CD4-positive, alpha-beta memory T cell (primary cell): ENCODE measurements at regions not wholly inside any gene's neighbourhood (a gene's known extent, or its start where the extent isn't known, plus 50 kb on each side); places are given as distances from the start of the nearest gene placed in this dataset.
"Not testable (repeated sequence)": the region's sequence is repeated elsewhere in the genome, so short reads cannot be mapped to it uniquely, and the experiment has no call there.

Experiments used
- CTCF ChIA-PET: fragments of 350-600 bp; sonication (Branson Sonifier 250); formaldehyde crosslinking; loops from one replicate; lab custom pipeline; 2021; ENCODE audit warnings: inconsistent platforms; ENCODE audit not compliant: partially characterized antibody; lab: Charles Lee
- POLR2A ChIA-PET: fragments of 350-600 bp; sonication (Branson Sonifier 250); formaldehyde crosslinking; loops from one replicate; lab custom pipeline; 2021; ENCODE audit not compliant: partially characterized antibody; lab: Charles Lee
- DNase-seq, 5 donors: peaks; one replicate each; pipeline versions ENCODE4 v3.0.0 to v3.0.0-alpha.2; 2020 to 2022; ENCODE audit warnings: mixed read lengths in 1 of 5
- H3K27ac ChIP-seq: one replicate; pipeline ENCODE4 v1.7.0; 2013; ENCODE audit warnings: low read depth, low read length
- H3K27me3 ChIP-seq: 2 replicates; pipeline ENCODE4 v1.7.0; 2013; ENCODE audit warnings: mild to moderate bottlenecking, low read length, moderate library complexity; ENCODE audit not compliant: insufficient read depth
- H3K36me3 ChIP-seq: 2 replicates; pipeline ENCODE4 v1.7.0; 2013; ENCODE audit warnings: mild to moderate bottlenecking, low read length, moderate library complexity; ENCODE audit not compliant: insufficient read depth
- H3K4me1 ChIP-seq: 2 replicates; pipeline ENCODE4 v1.7.0; 2013; ENCODE audit warnings: mild to moderate bottlenecking, low read length, moderate library complexity; ENCODE audit not compliant: insufficient read depth
- H3K4me3 ChIP-seq, 2 donors: one replicate each; pipeline ENCODE4 v1.7.0; 2013; ENCODE audit warnings: low read length in 2 of 2, mild to moderate bottlenecking in 1 of 2
- H3K9me3 ChIP-seq, 2 donors: one replicate each; pipeline ENCODE4 v1.7.0; 2013; ENCODE audit warnings: low read length in 2 of 2, control low read depth in 1 of 2; ENCODE audit not compliant: control insufficient read depth in 1 of 2
- H3K27ac Mint-ChIP-seq, 7 donors: one replicate each; pipeline ENCODE4 v1.8.0; 2020 to 2021; ENCODE audit warnings: mixed read lengths in 7 of 7, mild to moderate bottlenecking in 6 of 7, inconsistent platforms in 3 of 7, moderate library complexity in 3 of 7
- H3K27me3 Mint-ChIP-seq, 2 donors: one replicate each; pipeline ENCODE4 v1.8.0; 2020 to 2021; ENCODE audit warnings: mixed read lengths in 2 of 2
- H3K36me3 Mint-ChIP-seq, 2 donors: one replicate each; pipeline ENCODE4 v1.8.0; 2020 to 2021; ENCODE audit warnings: mixed read lengths in 2 of 2, inconsistent platforms in 1 of 2, mild to moderate bottlenecking in 1 of 2
- H3K4me1 Mint-ChIP-seq, 4 donors: one replicate each; pipeline ENCODE4 v1.8.0; 2020 to 2021; ENCODE audit warnings: mixed read lengths in 4 of 4, mild to moderate bottlenecking in 1 of 4
- H3K4me3 Mint-ChIP-seq, 8 donors: one replicate each; pipeline ENCODE4 v1.8.0; 2020 to 2021; ENCODE audit warnings: mixed read lengths in 8 of 8, mild to moderate bottlenecking in 7 of 8, moderate library complexity in 6 of 8, inconsistent platforms in 3 of 8
- H3K9me3 Mint-ChIP-seq, 8 donors: one replicate each; pipeline ENCODE4 v1.8.0; 2020 to 2021; ENCODE audit warnings: mixed read lengths in 8 of 8, mild to moderate bottlenecking in 5 of 8, inconsistent platforms in 3 of 8, moderate library complexity in 1 of 8
- intact Hi-C: fragments of 100-400 bp; cut with micrococcal nuclease; formaldehyde crosslinking; loops from one replicate; pipeline ENCODE4 v1.15.1; 2023

DNA sequence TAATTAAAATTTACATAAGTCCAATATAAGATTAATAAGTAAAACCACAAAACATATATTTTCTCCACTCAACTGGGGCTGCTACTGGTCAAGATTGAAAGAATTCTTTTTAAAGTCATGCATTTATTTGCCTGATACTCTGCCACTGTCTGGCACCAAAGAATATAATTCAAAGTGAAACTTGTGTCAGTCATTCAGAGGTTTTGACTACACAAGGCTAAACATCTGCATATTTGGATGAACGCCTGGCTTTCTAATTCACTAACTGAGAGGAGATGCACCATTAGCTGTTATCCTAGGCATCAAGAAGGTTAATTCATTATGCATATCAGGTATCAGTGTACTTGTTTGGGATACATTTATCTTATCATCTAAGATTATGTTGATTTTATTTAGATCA lies 598.5 kb downstream of the CENPC start:
- intact Hi-C loops: no loop called here
- POLR2A ChIA-PET: no interaction called here
- no peak overlapping the region for H3K27ac ChIP-seq
- Mint-ChIP-seq H3K4me1 (no peaks in the 10 kb centered on the region), H3K36me3 (no peaks in the 10 kb centered on the region), H3K27me3 (no peaks in the 10 kb centered on the region), H3K4me3 (no peak overlapping the region), H3K9me3 (peaks cover 0 to 8% (median 2%) of the 10 kb centered on the region in 8 donors), H3K27ac (no peak overlapping the region)
- H3K36me3 ChIP-seq: no peaks in the 10 kb centered on the region
- H3K9me3 ChIP-seq: no peaks in the 10 kb centered on the region
- CTCF ChIA-PET: no interaction called here
- H3K4me1 ChIP-seq: no peaks in the 10 kb centered on the region
- H3K4me3 ChIP-seq: no peak overlapping the region
- DNase-seq: no peak
- no peaks in the 10 kb centered on the region for H3K27me3 ChIP-seq

DNA sequence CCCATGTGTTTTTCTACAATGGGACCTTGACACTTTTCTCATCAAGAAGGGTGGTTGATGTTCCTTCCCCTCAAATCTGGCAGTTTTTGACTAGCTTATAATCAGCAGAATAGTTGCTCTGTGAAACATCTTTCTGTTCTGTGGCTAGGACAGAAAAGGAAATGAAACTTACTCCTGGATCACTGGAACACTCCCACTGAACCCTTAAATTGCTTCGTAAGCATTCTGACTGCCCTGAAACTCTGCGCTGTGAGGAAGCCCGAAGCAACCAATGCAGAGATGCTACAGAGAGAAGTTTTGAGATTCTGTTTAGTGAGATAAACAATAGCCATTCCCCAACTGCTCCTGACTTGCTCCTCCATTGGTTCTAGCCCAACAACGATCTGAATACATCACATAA lies 602.2 kb downstream of the CENPC start:
- H3K9me3 Mint-ChIP-seq: peaks cover 0 to 14% (median 3%) of the 10 kb centered on the region in 8 donors
- CTCF ChIA-PET: no interaction called here
- no peaks in the 10 kb centered on the region for H3K9me3 ChIP-seq
- no peaks in the 10 kb centered on the region for H3K36me3 ChIP-seq
- POLR2A ChIA-PET: no interaction called here
- DNase-seq: no peak
- intact Hi-C loops: no loop called here
- H3K27ac Mint-ChIP-seq: no peak overlapping the region
- H3K4me3 Mint-ChIP-seq: no peak overlapping the region
- H3K4me3 ChIP-seq: no peak overlapping the region
- no peaks in the 10 kb centered on the region for H3K36me3 Mint-ChIP-seq
- no peaks in the 10 kb centered on the region for H3K4me1 Mint-ChIP-seq
- no peaks in the 10 kb centered on the region for H3K4me1 ChIP-seq
- H3K27ac ChIP-seq: no peak overlapping the region
- H3K27me3 ChIP-seq: no peaks in the 10 kb centered on the region
- H3K27me3 Mint-ChIP-seq: no peaks in the 10 kb centered on the region

DNA sequence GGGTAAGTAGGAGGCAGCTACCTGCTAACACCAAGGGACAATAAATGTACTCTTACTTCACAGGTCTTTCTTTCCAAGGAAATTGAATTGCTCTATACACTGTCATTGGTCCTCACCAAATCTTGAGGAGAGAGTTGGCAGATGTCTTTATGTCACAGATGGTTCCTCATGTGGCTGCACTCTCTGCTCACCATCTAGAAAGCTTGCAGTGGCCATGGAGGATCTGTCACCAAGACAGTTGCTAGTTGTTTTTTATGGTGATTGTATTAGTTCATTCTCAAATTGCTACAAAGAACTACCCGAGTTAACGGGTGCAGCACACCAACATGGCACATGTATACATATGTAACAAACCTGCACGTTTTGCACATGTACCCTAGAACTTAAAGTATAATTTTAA lies 613.3 kb downstream of the CENPC start:
- CTCF ChIA-PET: not testable (repeated sequence)

DNA sequence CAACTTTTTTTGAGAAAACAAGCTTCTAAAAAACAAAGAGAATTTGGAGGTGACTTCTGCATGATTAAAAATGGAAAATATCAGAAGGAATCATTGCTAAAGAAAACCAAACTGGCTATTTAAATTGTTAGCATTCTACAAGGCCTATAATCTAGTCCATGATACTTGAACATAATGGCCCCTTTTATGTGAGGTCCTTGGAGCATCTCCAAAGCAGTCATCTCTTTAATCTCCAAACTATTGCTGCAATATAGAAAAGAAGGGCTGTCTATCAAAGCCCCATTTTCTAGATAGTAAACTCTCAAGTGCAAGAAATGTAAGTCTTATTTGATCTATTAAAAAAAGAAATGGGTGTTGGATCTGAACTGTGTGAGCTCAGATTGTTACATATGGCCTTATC lies 615.1 kb downstream of the CENPC start:
- no peak for DNase-seq
- Mint-ChIP-seq H3K9me3 (peaks cover 0 to 9% (median 3%) of the 10 kb centered on the region in 8 donors), H3K27ac (no peak overlapping the region), H3K4me3 (no peak overlapping the region), H3K4me1 (no peaks in the 10 kb centered on the region), H3K27me3 (no peaks in the 10 kb centered on the region), H3K36me3 (no peaks in the 10 kb centered on the region)
- no peak overlapping the region for H3K4me3 ChIP-seq
- intact Hi-C loops: no loop called here
- H3K4me1 ChIP-seq: no peaks in the 10 kb centered on the region
- POLR2A ChIA-PET: no interaction called here
- H3K36me3 ChIP-seq: no peaks in the 10 kb centered on the region
- CTCF ChIA-PET: no interaction called here
- H3K27me3 ChIP-seq: no peaks in the 10 kb centered on the region
- H3K27ac ChIP-seq: no peak overlapping the region
- H3K9me3 ChIP-seq: peaks cover 0 to 3% of the 10 kb centered on the region in 2 donors

More for the DNA sequence above, 613.3 kb downstream of the CENPC start:
- H3K4me1 ChIP-seq, H3K4me3 ChIP-seq, H3K36me3 ChIP-seq, H3K4me1 Mint-ChIP-seq, H3K27me3 ChIP-seq, H3K36me3 Mint-ChIP-seq, H3K9me3 Mint-ChIP-seq, H3K4me3 Mint-ChIP-seq, POLR2A ChIA-PET, H3K27me3 Mint-ChIP-seq, DNase-seq, intact Hi-C loops, H3K27ac Mint-ChIP-seq, H3K27ac ChIP-seq, H3K9me3 ChIP-seq: not testable (repeated sequence)

DNA sequence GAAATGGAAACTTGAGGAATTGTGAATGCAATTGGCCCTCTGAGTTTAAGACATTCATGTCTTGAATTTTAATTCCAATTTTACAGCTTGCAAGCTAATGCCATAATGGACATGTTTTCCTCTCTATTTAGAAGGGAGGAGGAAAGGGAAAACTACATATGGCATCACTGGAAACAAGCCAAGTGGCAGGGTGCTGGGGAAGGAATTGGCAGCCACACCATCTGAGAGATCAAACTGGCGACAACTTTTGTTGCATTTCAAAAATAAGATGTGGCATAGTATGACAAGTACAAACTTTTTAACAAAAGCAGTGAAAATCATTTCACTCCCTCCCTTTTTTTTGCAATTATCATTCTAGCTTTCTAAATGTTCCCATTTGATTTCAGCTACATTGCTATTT lies 615.6 kb downstream of the CENPC start:
- Mint-ChIP-seq H3K27me3 (no peaks in the 10 kb centered on the region), H3K4me3 (no peak overlapping the region), H3K27ac (no peak overlapping the region), H3K9me3 (peaks cover 0 to 12% (median 3%) of the 10 kb centered on the region in 8 donors), H3K4me1 (no peaks in the 10 kb centered on the region), H3K36me3 (no peaks in the 10 kb centered on the region)
- Histone ChIP-seq H3K27ac (no peak overlapping the region), H3K36me3 (no peaks in the 10 kb centered on the region), H3K27me3 (no peaks in the 10 kb centered on the region), H3K4me3 (no peak overlapping the region), H3K4me1 (no peaks in the 10 kb centered on the region), H3K9me3 (peaks cover 0 to 3% of the 10 kb centered on the region in 2 donors)
- DNase-seq: no peak
- intact Hi-C loops: no loop called here
- CTCF ChIA-PET: no interaction called here
- POLR2A ChIA-PET: no interaction called here

DNA sequence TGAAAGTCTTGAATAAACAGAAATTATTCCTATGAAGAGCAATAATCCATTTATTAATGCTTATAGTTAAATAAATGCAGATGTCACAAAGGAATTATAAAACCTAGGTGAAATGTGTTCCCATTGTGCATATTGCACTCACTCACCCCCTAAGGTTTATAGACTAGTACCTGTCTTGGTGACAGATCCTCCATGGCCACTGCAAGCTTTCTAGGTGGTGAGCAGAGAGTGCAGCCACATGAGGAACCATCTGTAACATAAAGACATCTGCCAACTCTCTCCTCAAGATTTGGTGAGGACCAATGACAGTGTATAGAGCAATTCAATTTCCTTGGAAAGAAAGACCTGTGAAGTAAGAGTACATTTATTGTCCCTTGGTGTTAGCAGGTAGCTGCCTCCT lies 616.4 kb downstream of the CENPC start:
- intact Hi-C loops, H3K4me1 ChIP-seq, H3K9me3 ChIP-seq, H3K4me1 Mint-ChIP-seq, H3K27me3 ChIP-seq, H3K36me3 Mint-ChIP-seq, H3K27me3 Mint-ChIP-seq, H3K36me3 ChIP-seq, H3K27ac ChIP-seq, H3K4me3 Mint-ChIP-seq, CTCF ChIA-PET, H3K4me3 ChIP-seq, POLR2A ChIA-PET, H3K27ac Mint-ChIP-seq: not testable (repeated sequence)
- peaks cover 0 to 12% (median 3%) of the 10 kb centered on the region in 8 donors for H3K9me3 Mint-ChIP-seq
- DNase-seq: peak in 1 of 5 donors; percentile 35

DNA sequence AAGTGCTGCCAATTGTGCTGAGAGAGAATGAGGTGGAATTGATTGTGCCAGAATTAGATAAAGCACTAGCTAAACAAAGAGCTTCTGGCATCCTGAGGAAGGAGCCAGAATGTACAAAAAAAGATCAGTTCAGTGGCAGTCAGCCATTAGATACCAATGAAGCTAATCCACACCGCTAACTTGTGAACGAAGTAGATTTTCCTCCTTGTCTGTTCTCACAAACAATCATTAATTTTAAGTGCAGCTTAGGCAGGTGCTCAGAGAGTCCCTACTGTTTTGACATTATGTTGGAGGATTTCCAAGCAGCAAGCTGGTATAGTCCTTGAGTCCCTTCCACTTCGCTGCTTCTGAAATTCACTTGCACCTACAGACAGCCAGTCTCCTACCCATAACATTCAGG lies 617.4 kb downstream of the CENPC start:
- POLR2A ChIA-PET: no interaction called here
- no peak overlapping the region for H3K4me3 Mint-ChIP-seq
- CTCF ChIA-PET: no interaction called here
- H3K27me3 ChIP-seq: no peaks in the 10 kb centered on the region
- peaks cover under 1 to 15% (median 5%) of the 10 kb centered on the region in 8 donors for H3K9me3 Mint-ChIP-seq
- H3K4me3 ChIP-seq: no peak overlapping the region
- no peaks in the 10 kb centered on the region for H3K36me3 ChIP-seq
- H3K36me3 Mint-ChIP-seq: no peaks in the 10 kb centered on the region
- H3K9me3 ChIP-seq: peaks cover 0 to 3% of the 10 kb centered on the region in 2 donors
- H3K27ac ChIP-seq: no peak overlapping the region
- no peaks in the 10 kb centered on the region for H3K4me1 Mint-ChIP-seq
- H3K27ac Mint-ChIP-seq: peak overlapping the region in 1 of 7 donors; percentile 29
- no peaks in the 10 kb centered on the region for H3K4me1 ChIP-seq
- intact Hi-C loops: no loop called here
- DNase-seq: no peak
- no peaks in the 10 kb centered on the region for H3K27me3 Mint-ChIP-seq

DNA sequence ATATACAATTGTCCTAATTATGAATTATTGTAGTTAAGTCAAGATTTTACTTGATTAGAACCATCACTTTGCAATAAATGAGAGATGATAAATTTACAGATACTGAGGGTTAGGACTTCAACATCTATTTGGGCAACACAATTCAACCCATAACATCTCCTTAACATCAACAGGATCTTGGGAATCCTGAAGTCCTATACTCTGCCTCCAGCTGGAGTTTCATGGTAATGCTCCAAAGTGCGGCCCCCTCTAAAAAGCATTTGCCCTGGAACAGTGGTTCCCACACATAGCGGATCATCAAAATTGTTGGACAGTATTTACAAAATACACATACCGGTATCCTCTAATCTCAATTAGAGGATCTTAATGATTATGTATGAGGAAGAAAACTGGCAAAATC lies 618.6 kb downstream of the CENPC start:
- POLR2A ChIA-PET: no interaction called here
- H3K27me3 ChIP-seq: no peaks in the 10 kb centered on the region
- H3K36me3 Mint-ChIP-seq: no peaks in the 10 kb centered on the region
- H3K4me1 ChIP-seq: no peaks in the 10 kb centered on the region
- peaks cover 0 to 15% (median 5%) of the 10 kb centered on the region in 8 donors for H3K9me3 Mint-ChIP-seq
- no peak overlapping the region for H3K27ac Mint-ChIP-seq
- no peaks in the 10 kb centered on the region for H3K27me3 Mint-ChIP-seq
- CTCF ChIA-PET: no interaction called here
- DNase-seq: no peak
- no peak overlapping the region for H3K4me3 ChIP-seq
- no peak overlapping the region for H3K4me3 Mint-ChIP-seq
- no peaks in the 10 kb centered on the region for H3K4me1 Mint-ChIP-seq
- no peaks in the 10 kb centered on the region for H3K36me3 ChIP-seq
- no peak overlapping the region for H3K27ac ChIP-seq
- intact Hi-C loops: no loop called here
- H3K9me3 ChIP-seq: peaks cover 0 to 3% of the 10 kb centered on the region in 2 donors
